ENCODE measurements at regions not wholly inside any gene's neighbourhood (a gene's known extent, or its start where the extent isn't known, plus 50 kb on each side); places are given as distances from the start of the nearest gene placed in this dataset.

GRCh38 chr10:111344804-111345203, 268.0 kb downstream of the ADRA2A start:
- TF ChIP-seq POLR2A (IDR thresholded peaks at IDR 0.05) (no peak), CTCF (IDR thresholded peaks at IDR 0.05) (no peak)
